ENCODE measurements at regions not wholly inside any gene's neighbourhood (a gene's known extent, or its start where the extent isn't known, plus 50 kb on each side); places are given as distances from the start of the nearest gene placed in this dataset.

DNA sequence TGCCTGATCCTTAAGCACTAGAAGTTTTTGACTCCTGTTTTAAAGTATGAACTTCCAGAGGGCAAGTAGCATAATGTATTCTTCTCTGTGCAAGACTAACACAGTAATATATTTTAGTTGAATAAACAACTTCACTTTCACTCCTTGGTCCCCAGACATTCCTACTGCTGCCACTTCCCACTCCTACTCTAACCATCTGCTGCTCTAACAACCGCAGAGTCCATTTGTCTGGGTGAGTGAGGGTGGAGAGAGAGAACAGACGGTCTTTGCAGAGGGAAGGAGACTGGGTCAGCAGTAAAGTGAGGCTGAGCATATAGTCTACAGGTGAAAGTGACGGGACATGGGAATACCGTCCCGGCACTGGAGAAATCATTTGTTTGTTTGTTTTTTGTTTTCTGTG lies 301.0 kb upstream of the SLCO3A1 start:
- no peak for TF ChIP-seq POLR2AphosphoS5 (IDR thresholded peaks at IDR 0.05; ENCODE audit: low read depth)
- TF ChIP-seq, protein P1, sequence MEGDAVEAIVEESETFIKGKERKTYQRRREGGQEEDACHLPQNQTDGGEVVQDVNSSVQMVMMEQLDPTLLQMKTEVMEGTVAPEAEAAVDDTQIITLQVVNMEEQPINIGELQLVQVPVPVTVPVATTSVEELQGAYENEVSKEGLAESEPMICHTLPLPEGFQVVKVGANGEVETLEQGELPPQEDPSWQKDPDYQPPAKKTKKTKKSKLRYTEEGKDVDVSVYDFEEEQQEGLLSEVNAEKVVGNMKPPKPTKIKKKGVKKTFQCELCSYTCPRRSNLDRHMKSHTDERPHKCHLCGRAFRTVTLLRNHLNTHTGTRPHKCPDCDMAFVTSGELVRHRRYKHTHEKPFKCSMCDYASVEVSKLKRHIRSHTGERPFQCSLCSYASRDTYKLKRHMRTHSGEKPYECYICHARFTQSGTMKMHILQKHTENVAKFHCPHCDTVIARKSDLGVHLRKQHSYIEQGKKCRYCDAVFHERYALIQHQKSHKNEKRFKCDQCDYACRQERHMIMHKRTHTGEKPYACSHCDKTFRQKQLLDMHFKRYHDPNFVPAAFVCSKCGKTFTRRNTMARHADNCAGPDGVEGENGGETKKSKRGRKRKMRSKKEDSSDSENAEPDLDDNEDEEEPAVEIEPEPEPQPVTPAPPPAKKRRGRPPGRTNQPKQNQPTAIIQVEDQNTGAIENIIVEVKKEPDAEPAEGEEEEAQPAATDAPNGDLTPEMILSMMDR (conservative IDR thresholded peaks at IDR 0.05; ENCODE audit: low read depth in 2 of 2), result no peak
- TF ChIP-seq, protein P2, sequence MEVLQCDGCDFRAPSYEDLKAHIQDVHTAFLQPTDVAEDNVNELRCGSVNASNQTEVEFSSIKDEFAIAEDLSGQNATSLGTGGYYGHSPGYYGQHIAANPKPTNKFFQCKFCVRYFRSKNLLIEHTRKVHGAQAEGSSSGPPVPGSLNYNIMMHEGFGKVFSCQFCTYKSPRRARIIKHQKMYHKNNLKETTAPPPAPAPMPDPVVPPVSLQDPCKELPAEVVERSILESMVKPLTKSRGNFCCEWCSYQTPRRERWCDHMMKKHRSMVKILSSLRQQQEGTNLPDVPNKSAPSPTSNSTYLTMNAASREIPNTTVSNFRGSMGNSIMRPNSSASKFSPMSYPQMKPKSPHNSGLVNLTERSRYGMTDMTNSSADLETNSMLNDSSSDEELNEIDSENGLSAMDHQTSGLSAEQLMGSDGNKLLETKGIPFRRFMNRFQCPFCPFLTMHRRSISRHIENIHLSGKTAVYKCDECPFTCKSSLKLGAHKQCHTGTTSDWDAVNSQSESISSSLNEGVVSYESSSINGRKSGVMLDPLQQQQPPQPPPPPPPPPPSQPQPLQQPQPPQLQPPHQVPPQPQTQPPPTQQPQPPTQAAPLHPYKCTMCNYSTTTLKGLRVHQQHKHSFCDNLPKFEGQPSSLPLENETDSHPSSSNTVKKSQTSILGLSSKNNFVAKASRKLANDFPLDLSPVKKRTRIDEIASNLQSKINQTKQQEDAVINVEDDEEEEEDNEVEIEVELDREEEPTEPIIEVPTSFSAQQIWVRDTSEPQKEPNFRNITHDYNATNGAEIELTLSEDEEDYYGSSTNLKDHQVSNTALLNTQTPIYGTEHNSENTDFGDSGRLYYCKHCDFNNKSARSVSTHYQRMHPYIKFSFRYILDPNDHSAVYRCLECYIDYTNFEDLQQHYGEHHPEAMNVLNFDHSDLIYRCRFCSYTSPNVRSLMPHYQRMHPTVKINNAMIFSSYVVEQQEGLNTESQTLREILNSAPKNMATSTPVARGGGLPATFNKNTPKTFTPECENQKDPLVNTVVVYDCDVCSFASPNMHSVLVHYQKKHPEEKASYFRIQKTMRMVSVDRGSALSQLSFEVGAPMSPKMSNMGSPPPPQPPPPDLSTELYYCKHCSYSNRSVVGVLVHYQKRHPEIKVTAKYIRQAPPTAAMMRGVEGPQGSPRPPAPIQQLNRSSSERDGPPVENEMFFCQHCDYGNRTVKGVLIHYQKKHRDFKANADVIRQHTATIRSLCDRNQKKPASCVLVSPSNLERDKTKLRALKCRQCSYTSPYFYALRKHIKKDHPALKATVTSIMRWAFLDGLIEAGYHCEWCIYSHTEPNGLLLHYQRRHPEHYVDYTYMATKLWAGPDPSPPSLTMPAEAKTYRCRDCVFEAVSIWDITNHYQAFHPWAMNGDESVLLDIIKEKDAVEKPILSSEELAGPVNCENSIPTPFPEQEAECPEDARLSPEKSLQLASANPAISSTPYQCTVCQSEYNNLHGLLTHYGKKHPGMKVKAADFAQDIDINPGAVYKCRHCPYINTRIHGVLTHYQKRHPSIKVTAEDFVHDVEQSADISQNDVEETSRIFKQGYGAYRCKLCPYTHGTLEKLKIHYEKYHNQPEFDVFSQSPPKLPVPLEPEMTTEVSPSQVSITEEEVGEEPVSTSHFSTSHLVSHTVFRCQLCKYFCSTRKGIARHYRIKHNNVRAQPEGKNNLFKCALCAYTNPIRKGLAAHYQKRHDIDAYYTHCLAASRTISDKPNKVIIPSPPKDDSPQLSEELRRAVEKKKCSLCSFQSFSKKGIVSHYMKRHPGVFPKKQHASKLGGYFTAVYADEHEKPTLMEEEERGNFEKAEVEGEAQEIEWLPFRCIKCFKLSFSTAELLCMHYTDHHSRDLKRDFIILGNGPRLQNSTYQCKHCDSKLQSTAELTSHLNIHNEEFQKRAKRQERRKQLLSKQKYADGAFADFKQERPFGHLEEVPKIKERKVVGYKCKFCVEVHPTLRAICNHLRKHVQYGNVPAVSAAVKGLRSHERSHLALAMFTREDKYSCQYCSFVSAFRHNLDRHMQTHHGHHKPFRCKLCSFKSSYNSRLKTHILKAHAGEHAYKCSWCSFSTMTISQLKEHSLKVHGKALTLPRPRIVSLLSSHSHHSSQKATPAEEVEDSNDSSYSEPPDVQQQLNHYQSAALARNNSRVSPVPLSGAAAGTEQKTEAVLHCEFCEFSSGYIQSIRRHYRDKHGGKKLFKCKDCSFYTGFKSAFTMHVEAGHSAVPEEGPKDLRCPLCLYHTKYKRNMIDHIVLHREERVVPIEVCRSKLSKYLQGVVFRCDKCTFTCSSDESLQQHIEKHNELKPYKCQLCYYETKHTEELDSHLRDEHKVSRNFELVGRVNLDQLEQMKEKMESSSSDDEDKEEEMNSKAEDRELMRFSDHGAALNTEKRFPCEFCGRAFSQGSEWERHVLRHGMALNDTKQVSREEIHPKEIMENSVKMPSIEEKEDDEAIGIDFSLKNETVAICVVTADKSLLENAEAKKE (CRISPR knock-in tag; IDR thresholded peaks at IDR 0.05), result no peak
- TF ChIP-seq, protein P3, sequence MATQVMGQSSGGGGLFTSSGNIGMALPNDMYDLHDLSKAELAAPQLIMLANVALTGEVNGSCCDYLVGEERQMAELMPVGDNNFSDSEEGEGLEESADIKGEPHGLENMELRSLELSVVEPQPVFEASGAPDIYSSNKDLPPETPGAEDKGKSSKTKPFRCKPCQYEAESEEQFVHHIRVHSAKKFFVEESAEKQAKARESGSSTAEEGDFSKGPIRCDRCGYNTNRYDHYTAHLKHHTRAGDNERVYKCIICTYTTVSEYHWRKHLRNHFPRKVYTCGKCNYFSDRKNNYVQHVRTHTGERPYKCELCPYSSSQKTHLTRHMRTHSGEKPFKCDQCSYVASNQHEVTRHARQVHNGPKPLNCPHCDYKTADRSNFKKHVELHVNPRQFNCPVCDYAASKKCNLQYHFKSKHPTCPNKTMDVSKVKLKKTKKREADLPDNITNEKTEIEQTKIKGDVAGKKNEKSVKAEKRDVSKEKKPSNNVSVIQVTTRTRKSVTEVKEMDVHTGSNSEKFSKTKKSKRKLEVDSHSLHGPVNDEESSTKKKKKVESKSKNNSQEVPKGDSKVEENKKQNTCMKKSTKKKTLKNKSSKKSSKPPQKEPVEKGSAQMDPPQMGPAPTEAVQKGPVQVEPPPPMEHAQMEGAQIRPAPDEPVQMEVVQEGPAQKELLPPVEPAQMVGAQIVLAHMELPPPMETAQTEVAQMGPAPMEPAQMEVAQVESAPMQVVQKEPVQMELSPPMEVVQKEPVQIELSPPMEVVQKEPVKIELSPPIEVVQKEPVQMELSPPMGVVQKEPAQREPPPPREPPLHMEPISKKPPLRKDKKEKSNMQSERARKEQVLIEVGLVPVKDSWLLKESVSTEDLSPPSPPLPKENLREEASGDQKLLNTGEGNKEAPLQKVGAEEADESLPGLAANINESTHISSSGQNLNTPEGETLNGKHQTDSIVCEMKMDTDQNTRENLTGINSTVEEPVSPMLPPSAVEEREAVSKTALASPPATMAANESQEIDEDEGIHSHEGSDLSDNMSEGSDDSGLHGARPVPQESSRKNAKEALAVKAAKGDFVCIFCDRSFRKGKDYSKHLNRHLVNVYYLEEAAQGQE (IDR thresholded peaks at IDR 0.05; ENCODE audit: unreplicated experiment), result no peak
- no peak for TF ChIP-seq EZH2phosphoT487 (IDR thresholded peaks at IDR 0.05; ENCODE audit: unreplicated experiment)
- no peak for TF ChIP-seq EZH2 (IDR thresholded peaks at IDR 0.05; ENCODE audit: low read depth, unreplicated experiment)
- TF ChIP-seq, protein P4, sequence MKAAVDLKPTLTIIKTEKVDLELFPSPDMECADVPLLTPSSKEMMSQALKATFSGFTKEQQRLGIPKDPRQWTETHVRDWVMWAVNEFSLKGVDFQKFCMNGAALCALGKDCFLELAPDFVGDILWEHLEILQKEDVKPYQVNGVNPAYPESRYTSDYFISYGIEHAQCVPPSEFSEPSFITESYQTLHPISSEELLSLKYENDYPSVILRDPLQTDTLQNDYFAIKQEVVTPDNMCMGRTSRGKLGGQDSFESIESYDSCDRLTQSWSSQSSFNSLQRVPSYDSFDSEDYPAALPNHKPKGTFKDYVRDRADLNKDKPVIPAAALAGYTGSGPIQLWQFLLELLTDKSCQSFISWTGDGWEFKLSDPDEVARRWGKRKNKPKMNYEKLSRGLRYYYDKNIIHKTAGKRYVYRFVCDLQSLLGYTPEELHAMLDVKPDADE (IDR thresholded peaks at IDR 0.05), result no peak
- TF ChIP-seq STAT1 (IDR thresholded peaks at IDR 0.05; ENCODE audit: unreplicated experiment), result no peak
- TF ChIP-seq JUNB (IDR thresholded peaks at IDR 0.05; ENCODE audit: unreplicated experiment), result no peak
